Ovary (tissue), 3 donors: ENCODE measurements at regions not wholly inside any gene's neighbourhood (a gene's known extent, or its start where the extent isn't known, plus 50 kb on each side); places are given as distances from the start of the nearest gene placed in this dataset.

Source experiments
- CTCF ChIP-seq, 3 donors: fragments of 450-650 bp in 2 of 3; fragments of 200-600 bp in 1 of 3; IDR thresholded peaks; one replicate each; pipeline versions ENCODE4 v1.5.1 to v1.8.0; 2016 to 2022; ENCODE audit warnings: antibody characterized with exemption in 3 of 3, mild to moderate bottlenecking in 1 of 3
- EP300 ChIP-seq: sonication (generic); formaldehyde crosslinking; IDR thresholded peaks from one replicate; pipeline ENCODE4 v1.6.1; 2017; ENCODE audit warnings: antibody characterized with exemption
- POLR2A ChIP-seq: fragments of 450-650 bp; IDR thresholded peaks from one replicate; pipeline ENCODE4 v1.6.1; 2017; ENCODE audit warnings: antibody characterized with exemption, mild to moderate bottlenecking, moderate library complexity
- donor health status: DM: no; HTN: no; CAD: no.

GRCh38 chr7:3176112-3177000, 124.7 kb upstream of the SDK1 start:
- TF ChIP-seq CTCF (IDR thresholded peaks at IDR 0.05) = no peak
- no peak for TF ChIP-seq EP300
- no peak for TF ChIP-seq POLR2A
